RWPE1 (cell line): ENCODE measurements at regions not wholly inside any gene's neighbourhood (a gene's known extent, or its start where the extent isn't known, plus 50 kb on each side); places are given as distances from the start of the nearest gene placed in this dataset.

Experiments used
- CTCF ChIA-PET: fragments of 350-600 bp; sonication (Branson Sonifier 250); formaldehyde crosslinking; extraction: SDS; loops from one replicate; lab custom pipeline; 2021; lab: Yijun Ruan, JAX
- POLR2A ChIA-PET: fragments of 400-600 bp; formaldehyde crosslinking; extraction: SDS; loops from one replicate; lab custom pipeline; 2020; ENCODE audit warnings: antibody characterized with exemption; ENCODE audit not compliant: low non-redundant PET; lab: Yijun Ruan, JAX
- DNase-seq: peaks from one replicate; pipeline ENCODE4 v3.0.0; 2012; ENCODE audit warnings: low spot score
- H3K27ac ChIP-seq: fragments of 450-650 bp; 2 replicates; pipeline ENCODE4 v1.5.1; 2017
- CTCF ChIP-seq: fragments of 450-650 bp; conservative IDR thresholded peaks from 2 replicates; pipeline ENCODE4 v1.5.1; 2017; ENCODE audit warnings: low read depth, mild to moderate bottlenecking

GRCh38 chr5:124995421-124995820 is 249.0 kb upstream of the ZNF608 start:
- H3K27ac ChIP-seq = no peak overlapping the region
- ChIA-PET CTCF (no interaction called here), POLR2A (no interaction called here)
- TF ChIP-seq CTCF = no peak
- no peak for DNase-seq

- ChIA-PET CTCF (interaction anchor here (0.7 kb wide), 1 partner anchor 42 kb away, joined by 3 read pairs; no protein-coding TSS in a partner anchor), POLR2A (no interaction called here)
- no peak overlapping the region for H3K27ac ChIP-seq
- TF ChIP-seq CTCF = no peak
- no peak for DNase-seq
These were observed 249.8 kb upstream of the ZNF608 start for GRCh38 chr5:124996023-124996763.

GRCh38 chr5:124996764-124997077 is 250.3 kb upstream of the ZNF608 start:
- no peak overlapping the region for H3K27ac ChIP-seq
- ChIA-PET POLR2A (no interaction called here), CTCF (interaction anchor here (0.6 to 0.7 kb wide), 2 partner anchors 41 to 706 kb away, joined by 3 read pairs; no protein-coding TSS in a partner anchor)
- no peak for TF ChIP-seq CTCF
- no peak for DNase-seq

GRCh38 chr5:124997186-124997893 is 250.9 kb upstream of the ZNF608 start:
- POLR2A ChIA-PET = no interaction called here

GRCh38 chr5:124998520-124998919 is 252.1 kb upstream of the ZNF608 start:
- POLR2A ChIA-PET = interaction anchor here (0.7 kb wide), 1 partner anchor 1254 kb away, joined by 4 read pairs; no protein-coding TSS in a partner anchor
- H3K27ac ChIP-seq = no peak overlapping the region

More at GRCh38 chr5:124997186-124997893, 250.9 kb upstream of the ZNF608 start:
- no peak for DNase-seq
- CTCF ChIA-PET = interaction anchor here (0.6 kb wide), 1 partner anchor 705 kb away, joined by 3 read pairs; no protein-coding TSS in a partner anchor
- TF ChIP-seq CTCF = no peak
- no peak overlapping the region for H3K27ac ChIP-seq

More at GRCh38 chr5:124998520-124998919, 252.1 kb upstream of the ZNF608 start:
- no peak for TF ChIP-seq CTCF
- CTCF ChIA-PET = no interaction called here
- no peak for DNase-seq
